K562 (cell line): ENCODE measurements at regions not wholly inside any gene's neighbourhood (a gene's known extent, or its start where the extent isn't known, plus 50 kb on each side); places are given as distances from the start of the nearest gene placed in this dataset.

Experiments used
- ATAC-seq: fragments of 200-7000 bp; cut with Tn5 transposase; 3 replicates; pipeline ENCODE4 v1.9.1; 2020; ENCODE audit warnings: moderate library complexity
- BruUV-seq: library from RNA; stranded (reverse); fragments of 400-500 nt; replicated peaks from 2 replicates; lab custom pipeline; 2021; lab: Mats Ljungman, UMichigan
- CTCF ChIA-PET: fragments of 300-600 bp; formaldehyde crosslinking; extraction: SDS; loops from one replicate; lab custom pipeline; 2021; ENCODE audit warnings: low intra/inter-chr PET ratio; lab: Yijun Ruan, JAX
- POLR2A ChIA-PET: fragments of 300-600, 350-650 bp; sonication (Branson Sonifier 250); formaldehyde crosslinking; extraction: SDS; loops from one replicate; lab custom pipeline; 2021; ENCODE audit warnings: antibody characterized with exemption, inconsistent platforms; lab: Yijun Ruan, JAX
- DNase-seq, 4 experiments: peaks; one replicate each; pipeline versions ENCODE4 v3.0.0 to v3.0.0-alpha.2; 2011 to 2018; ENCODE audit warnings: low spot score in 3 of 4, mixed read lengths in 3 of 4; ENCODE audit errors: extremely low read depth in 1 of 4
- FAIRE-seq: peaks from 2 replicates; lab custom pipeline; 2011; peaks lifted over from hg19 to GRCh38; lab: Jason Lieb, UNC
- H2AFZ ChIP-seq: 2 replicates; pipeline ENCODE4 v1.6.0; 2011; ENCODE audit warnings: low read depth, low read length, control low read depth, inconsistent platforms
- H3K27ac ChIP-seq: fragments of 200-600 bp; 3 replicates; pipeline ENCODE4 v1.8.0; 2011; ENCODE audit warnings: low read depth, mild to moderate bottlenecking, control low read depth, inconsistent platforms, low read length, moderate library complexity, mixed read lengths; ENCODE audit errors: extremely low read depth
- H3K27me3 ChIP-seq, 2 experiments: fragments of 300-600 bp in 1 of 2; 2 replicates in 1 of 2; 3 replicates in 1 of 2; pipeline versions ENCODE4 v1.6.0 to v1.8.0; 2011; ENCODE audit warnings: inconsistent platforms in 2 of 2, low read length in 2 of 2, mild to moderate bottlenecking in 1 of 2, mixed read lengths in 1 of 2, moderate library complexity in 1 of 2; ENCODE audit not compliant: control insufficient read depth in 2 of 2, insufficient read depth in 2 of 2
- H3K36me3 ChIP-seq: fragments of 300-600 bp; 3 replicates; pipeline ENCODE4 v1.8.0; 2011; ENCODE audit warnings: mild to moderate bottlenecking, low read length, inconsistent platforms; ENCODE audit not compliant: control insufficient read depth, insufficient read depth
- H3K4me1 ChIP-seq, 2 experiments: fragments of 200-600 bp in 1 of 2; replicated peaks in 1 of 2; 2 replicates in 1 of 2; 3 replicates in 1 of 2; pipeline versions ENCODE4 v1.5.1 to v1.8.0; 2011; ENCODE audit warnings: inconsistent platforms in 2 of 2, low read length in 2 of 2, mild to moderate bottlenecking in 1 of 2, mixed read lengths in 1 of 2, moderate library complexity in 1 of 2; ENCODE audit not compliant: control insufficient read depth in 2 of 2, insufficient read depth in 2 of 2
- H3K4me2 ChIP-seq: 2 replicates; pipeline ENCODE4 v1.6.1; 2011; ENCODE audit warnings: low read length, control low read depth, inconsistent platforms, mixed read lengths; ENCODE audit not compliant: insufficient read depth
- H3K4me3 ChIP-seq: fragments of 200-600 bp; sonication (generic), shearing (Covaris generic); 2 replicates; pipeline ENCODE4 v1.5.1; 2016; ENCODE audit warnings: control low read depth, inconsistent platforms
- H3K79me2 ChIP-seq: fragments of 200-600 bp; 3 replicates; pipeline ENCODE4 v1.8.0; 2011; ENCODE audit warnings: low read length, inconsistent platforms; ENCODE audit not compliant: control insufficient read depth, insufficient read depth
- H3K9ac ChIP-seq, 2 experiments: 2 replicates each; pipeline versions ENCODE4 v1.6.0 to v1.6.1; 2011; ENCODE audit warnings: low read depth in 2 of 2, low read length in 2 of 2, control low read depth in 1 of 2, inconsistent platforms in 1 of 2, mild to moderate bottlenecking in 1 of 2, mixed read lengths in 1 of 2; ENCODE audit not compliant: insufficient read depth in 1 of 2
- H3K9me1 ChIP-seq: one replicate; pipeline ENCODE4 v1.6.0; 2011; ENCODE audit warnings: inconsistent platforms, mild to moderate bottlenecking, low read length, moderate library complexity; ENCODE audit not compliant: control insufficient read depth, insufficient read depth
- H3K9me3 ChIP-seq: replicated peaks from 2 replicates; pipeline ENCODE4 v1.5.1; 2011; ENCODE audit warnings: low read depth, low read length, inconsistent platforms; ENCODE audit not compliant: control insufficient read depth, insufficient read depth
- H4K20me1 ChIP-seq: replicated peaks from 2 replicates; pipeline ENCODE4 v1.6.1; 2011; ENCODE audit warnings: low read length, inconsistent platforms, mixed read lengths; ENCODE audit not compliant: control insufficient read depth, insufficient read depth
- CCAR2 ChIP-seq: fragments of 200-400 bp; formaldehyde crosslinking; IDR thresholded peaks from 2 replicates; pipeline ENCODE4 v1.6.1; 2017; ENCODE audit warnings: mild to moderate bottlenecking, low read depth, low read length
- CTCF ChIP-seq, 3 experiments: IDR thresholded peaks in 2 of 3; conservative IDR thresholded peaks in 1 of 3; 2 replicates each; pipeline ENCODE4 v1.5.1; 2011 to 2012; ENCODE audit warnings: low read length in 3 of 3, mild to moderate bottlenecking in 3 of 3, control low read depth in 2 of 3, improper control_type of control experiment in 1 of 3, inconsistent platforms in 1 of 3, low read depth in 1 of 3, mixed read lengths in 1 of 3, moderate library complexity in 1 of 3; ENCODE audit not compliant: insufficient read depth in 2 of 3
- KDM4B ChIP-seq, 2 experiments: fragments of 450-650 bp in 1 of 2; sonication (generic) in 1 of 2; IDR thresholded peaks; 2 replicates each; pipeline ENCODE4 v1.6.1; 2016 to 2017; ENCODE audit warnings: borderline replicate concordance in 2 of 2, antibody characterized with exemption in 1 of 2, low read depth in 1 of 2, mild to moderate bottlenecking in 1 of 2
- RBM15 ChIP-seq: fragments of 200-400 bp; formaldehyde crosslinking; IDR thresholded peaks from 2 replicates; pipeline ENCODE4 v1.6.1; 2018; ENCODE audit warnings: mild to moderate bottlenecking, low read length, moderate library complexity; ENCODE audit not compliant: insufficient read depth
- SIN3B ChIP-seq: fragments of 450-650 bp; IDR thresholded peaks from 2 replicates; pipeline ENCODE4 v1.6.1; 2017; ENCODE audit warnings: low read depth, mild to moderate bottlenecking, moderate library complexity
- SPI1 ChIP-seq: IDR thresholded peaks from 2 replicates; pipeline ENCODE4 v1.6.1; 2011; ENCODE audit warnings: low read depth, low read length, control low read depth, borderline replicate concordance
- ZBTB34 ChIP-seq: fragments of 250-450 bp; sonication (Bioruptor Pico); IDR thresholded peaks from 2 replicates; pipeline ENCODE4 v1.8.0; 2021; ENCODE audit warnings: mild to moderate bottlenecking, moderate library complexity
- WGBS: fragments of 100-300 bp; shearing (Covaris generic); methylation state at CpG from one replicate; pipeline ENCODE4 v1.1.6; 2016; ENCODE audit warnings: low coverage, mixed read lengths; ENCODE audit not compliant: insufficient coverage; ENCODE audit errors: missing lambda C conversion rate; 5-methylcytosine and 5-hydroxymethylcytosine counted together
- in situ Hi-C: fragments of 300-500 bp; cut with MboI; formaldehyde crosslinking; loops from 4 replicates; pipeline ENCODE4 v1.15.0; 2018; ENCODE audit warnings: inconsistent platforms, mixed read lengths
- intact Hi-C: fragments of 100-400 bp; cut with micrococcal nuclease; formaldehyde crosslinking; loops from 2 replicates; pipeline ENCODE4 v1.14.2; 2022

- no peaks in the 10 kb centered on the region for H3K79me2 ChIP-seq
- H3K27me3 ChIP-seq: peaks cover 0 to 3% of the 10 kb centered on the region in 2 experiments; a peak in 1 of 5 replicates
- H3K4me3 ChIP-seq: no peak overlapping the region
- WGBS: 0% methylated on average over 8 of the region's 9 CpGs
- intact Hi-C loops: no loop called here
- CTCF ChIA-PET: no interaction called here
- H3K4me1 ChIP-seq: no peaks in the 10 kb centered on the region
- no peak overlapping the region; a peak in 1 of 4 replicates for H3K9ac ChIP-seq
- H2AFZ ChIP-seq: no peak overlapping the region
- POLR2A ChIA-PET: no interaction called here
- H3K9me1 ChIP-seq: no peaks in the 10 kb centered on the region
- H4K20me1 ChIP-seq: no peaks in the 10 kb centered on the region
- no peak for FAIRE-seq
- DNase-seq: no peak
- no peaks in the 10 kb centered on the region for H3K36me3 ChIP-seq
- ATAC-seq: no peak
- H3K27ac ChIP-seq: no peak overlapping the region
- no peak for TF ChIP-seq SIN3B
- no peak for TF ChIP-seq KDM4B (IDR thresholded peaks at IDR 0.05; ENCODE audit: borderline replicate concordance in 2 of 2, low read depth in 1 of 2)
- TF ChIP-seq SPI1: no peak
- TF ChIP-seq CCAR2: no peak
- TF ChIP-seq, all 486 proteins: peak for 0
- Histone ChIP-seq H3K9me3 (no peaks in the 10 kb centered on the region), H3K4me2 (no peak overlapping the region)
- no TSS peak for BruUV-seq
- in situ Hi-C loops: no loop called here
These were observed 208.4 kb upstream of the CDH4 start for GRCh38 chr20:61043681-61044080.

- peak; percentile 28 to 44 (median 42) for DNase-seq
- TF ChIP-seq CTCF (IDR thresholded peaks at IDR 0.05 in 2 of 3, conservative IDR thresholded peaks at IDR 0.05 in 1 of 3; ENCODE audit: insufficient read depth in 2 of 3, low read depth in 1 of 3, low read length in 3 of 3) (peak in 2 of 3 experiments; percentile 27 to 38; a peak in 2 of 6 replicates), ZBTB34 (CRISPR knock-in tag) (no peak), RBM15 (no peak)
- TF ChIP-seq, all 486 proteins: peak for 1
- intact Hi-C loops (no loop called here), in situ Hi-C loops (no loop called here)
- no peak overlapping the region for H3K4me2 ChIP-seq
- BruUV-seq: no TSS peak
- H3K9ac ChIP-seq: no peak overlapping the region
- peaks cover 0 to 3% of the 10 kb centered on the region in 2 experiments; a peak in 1 of 5 replicates for H3K27me3 ChIP-seq
- H3K27ac ChIP-seq: no peak overlapping the region
- H3K9me3 ChIP-seq: no peaks in the 10 kb centered on the region
- 0% methylated on average over 4 of the region's 4 CpGs for WGBS
- H3K4me3 ChIP-seq: no peak overlapping the region
- H3K79me2 ChIP-seq: no peaks in the 10 kb centered on the region
- ATAC-seq: peak; percentile 64; the same call in 2 of the 3 replicates
- H3K4me1 ChIP-seq: no peaks in the 10 kb centered on the region
- H2AFZ ChIP-seq: no peak overlapping the region
- no peaks in the 10 kb centered on the region for H3K36me3 ChIP-seq
- POLR2A ChIA-PET: no interaction called here
- no peaks in the 10 kb centered on the region for H3K9me1 ChIP-seq
- CTCF ChIA-PET: no interaction called here
- H4K20me1 ChIP-seq: no peaks in the 10 kb centered on the region
- FAIRE-seq: no peak
These were observed 207.6 kb upstream of the CDH4 start for GRCh38 chr20:61044499-61044898.
